Mammary epithelial cell (primary cell): ENCODE measurements at regions not wholly inside any gene's neighbourhood (a gene's known extent, or its start where the extent isn't known, plus 50 kb on each side); places are given as distances from the start of the nearest gene placed in this dataset.

Experiments
- EZH2 ChIP-seq: IDR thresholded peaks from 2 replicates; pipeline ENCODE4 v1.6.1; 2012; ENCODE audit warnings: low read length, inconsistent platforms, borderline replicate concordance
- TF ChIP-seq, protein P1 (sequence below), 2 donors: IDR thresholded peaks in 1 of 2; conservative IDR thresholded peaks in 1 of 2; 2 replicates each; pipeline ENCODE4 v1.5.1; 2011 to 2012; ENCODE audit warnings: inconsistent platforms in 2 of 2, low read length in 2 of 2, mild to moderate bottlenecking in 2 of 2, control low read depth in 1 of 2, low read depth in 1 of 2; ENCODE audit not compliant: insufficient read depth in 1 of 2; ENCODE audit errors: extremely low read depth in 1 of 2

DNA sequence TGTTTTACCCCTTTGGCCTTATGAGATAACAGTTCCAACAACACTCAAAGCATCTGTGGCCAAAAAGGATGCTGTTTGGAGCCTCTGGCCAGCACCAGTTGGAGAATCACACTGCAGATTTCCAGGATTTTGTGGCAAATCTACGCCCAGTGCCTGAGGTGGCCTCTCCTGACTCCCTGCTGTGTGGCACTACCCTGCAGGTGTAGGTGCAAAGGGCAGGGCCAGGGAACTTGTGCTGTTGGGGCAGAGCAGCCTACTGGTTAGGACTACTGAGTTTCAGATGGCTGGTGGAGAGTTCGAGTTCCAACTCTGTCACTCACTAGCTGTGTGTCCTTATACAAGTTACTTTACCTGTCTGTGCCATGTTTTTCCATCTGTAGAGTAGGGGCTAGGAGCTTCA, 170.5 kb downstream of the PTPRU start:
- TF ChIP-seq, protein P1, sequence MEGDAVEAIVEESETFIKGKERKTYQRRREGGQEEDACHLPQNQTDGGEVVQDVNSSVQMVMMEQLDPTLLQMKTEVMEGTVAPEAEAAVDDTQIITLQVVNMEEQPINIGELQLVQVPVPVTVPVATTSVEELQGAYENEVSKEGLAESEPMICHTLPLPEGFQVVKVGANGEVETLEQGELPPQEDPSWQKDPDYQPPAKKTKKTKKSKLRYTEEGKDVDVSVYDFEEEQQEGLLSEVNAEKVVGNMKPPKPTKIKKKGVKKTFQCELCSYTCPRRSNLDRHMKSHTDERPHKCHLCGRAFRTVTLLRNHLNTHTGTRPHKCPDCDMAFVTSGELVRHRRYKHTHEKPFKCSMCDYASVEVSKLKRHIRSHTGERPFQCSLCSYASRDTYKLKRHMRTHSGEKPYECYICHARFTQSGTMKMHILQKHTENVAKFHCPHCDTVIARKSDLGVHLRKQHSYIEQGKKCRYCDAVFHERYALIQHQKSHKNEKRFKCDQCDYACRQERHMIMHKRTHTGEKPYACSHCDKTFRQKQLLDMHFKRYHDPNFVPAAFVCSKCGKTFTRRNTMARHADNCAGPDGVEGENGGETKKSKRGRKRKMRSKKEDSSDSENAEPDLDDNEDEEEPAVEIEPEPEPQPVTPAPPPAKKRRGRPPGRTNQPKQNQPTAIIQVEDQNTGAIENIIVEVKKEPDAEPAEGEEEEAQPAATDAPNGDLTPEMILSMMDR (conservative IDR thresholded peaks at IDR 0.05 in 1 of 2, IDR thresholded peaks at IDR 0.05 in 1 of 2; ENCODE audit: extremely low read depth in 1 of 2, insufficient read depth in 1 of 2, low read depth in 1 of 2, low read length in 2 of 2), result no peak
- no peak for TF ChIP-seq EZH2
